Inflammatory macrophage treated with lipopolysaccharide for 1 hour (primary cell): ENCODE measurements at regions not wholly inside any gene's neighbourhood (a gene's known extent, or its start where the extent isn't known, plus 50 kb on each side); places are given as distances from the start of the nearest gene placed in this dataset.
"Not testable (repeated sequence)": the region's sequence is repeated elsewhere in the genome, so short reads cannot be mapped to it uniquely, and the experiment has no call there.

Experiments
- DNase-seq, 2 donors: peaks; one replicate each; pipeline ENCODE4 v3.0.0-alpha.2; 2020 to 2022

DNA sequence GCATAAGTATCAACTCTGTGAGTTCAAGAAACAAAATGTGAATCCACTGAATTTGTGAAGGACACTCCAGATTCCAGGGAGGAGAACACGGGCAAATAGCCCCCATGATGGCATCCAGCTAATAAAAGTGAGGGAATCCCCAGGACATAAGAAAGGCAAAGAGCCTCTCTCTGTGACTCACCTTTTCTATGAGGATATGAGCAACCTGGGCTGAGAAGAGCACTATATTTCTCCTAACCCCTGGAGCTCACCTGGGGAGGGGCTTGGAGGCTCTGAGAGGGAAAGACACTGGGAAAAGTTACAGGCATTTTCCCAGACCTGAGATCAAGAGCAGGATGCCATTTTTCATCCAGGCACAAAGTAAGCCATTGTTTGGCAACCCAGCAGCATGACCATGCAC lies 1298.8 kb downstream of the PLA2G4A start:
- DNase-seq, result no peak

DNA sequence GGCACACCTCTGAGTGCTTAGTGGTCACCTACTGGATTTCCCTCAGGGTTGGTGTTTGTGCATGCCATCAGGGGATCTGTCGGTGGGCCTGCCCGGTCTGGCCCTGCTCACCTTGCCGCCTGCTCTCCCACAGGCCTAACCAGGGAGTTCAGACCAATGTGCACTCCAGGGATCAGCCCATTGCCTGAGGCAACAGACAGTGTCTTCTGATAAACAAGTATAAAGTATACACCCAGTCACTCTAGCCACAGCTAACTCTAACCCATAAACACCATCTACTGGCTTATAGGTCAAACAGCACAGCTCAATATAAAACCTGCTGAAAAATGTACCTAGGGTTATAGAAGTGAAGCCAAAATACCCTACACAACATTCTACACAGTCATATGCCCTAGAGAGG lies 1300.0 kb downstream of the PLA2G4A start:
- no peak for DNase-seq

DNA sequence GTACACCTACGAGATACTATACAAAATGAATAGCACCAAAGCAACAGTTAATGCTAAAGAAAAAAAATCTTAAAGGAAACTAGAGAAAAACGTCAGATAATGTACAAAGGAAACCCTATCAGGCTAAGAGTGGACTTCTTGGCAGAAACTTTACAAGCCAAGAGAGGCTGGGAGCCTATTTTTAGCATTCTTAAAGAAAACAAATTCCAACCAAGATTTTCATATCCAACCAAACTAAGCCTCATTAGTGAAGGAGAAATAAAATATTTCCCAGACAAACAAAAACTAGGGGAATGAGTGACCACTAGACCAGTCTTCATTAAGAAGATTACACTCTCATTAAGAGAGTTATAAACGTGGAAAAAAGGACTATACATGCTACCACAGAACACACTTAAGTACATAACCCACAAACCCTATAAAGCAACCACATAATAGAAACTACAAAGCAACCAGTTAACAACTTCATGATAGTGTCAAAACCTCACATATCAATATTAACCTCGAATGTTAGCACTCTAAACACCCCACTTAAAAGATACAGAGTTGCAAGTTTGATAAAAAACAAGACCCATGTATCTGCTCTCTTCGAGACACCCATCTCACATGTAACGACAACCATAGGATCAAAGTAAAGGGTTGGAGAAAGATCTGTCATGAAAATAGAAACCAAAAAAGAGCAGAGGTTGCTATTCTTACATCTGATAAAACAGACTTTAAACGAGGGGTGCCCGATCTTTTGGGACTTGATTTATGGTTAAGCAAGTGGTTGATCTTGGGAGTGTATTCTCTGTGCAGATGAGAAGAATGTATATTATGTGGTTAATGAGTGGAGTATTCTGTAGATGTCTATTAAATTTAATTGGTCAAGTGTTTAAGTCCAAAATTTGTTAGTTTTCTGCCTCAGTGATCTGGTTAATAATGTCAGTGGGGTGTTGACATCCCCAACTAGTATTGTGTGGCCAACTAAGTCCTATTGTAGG lies 1301.4 kb downstream of the PLA2G4A start:
- no peak for DNase-seq

DNA sequence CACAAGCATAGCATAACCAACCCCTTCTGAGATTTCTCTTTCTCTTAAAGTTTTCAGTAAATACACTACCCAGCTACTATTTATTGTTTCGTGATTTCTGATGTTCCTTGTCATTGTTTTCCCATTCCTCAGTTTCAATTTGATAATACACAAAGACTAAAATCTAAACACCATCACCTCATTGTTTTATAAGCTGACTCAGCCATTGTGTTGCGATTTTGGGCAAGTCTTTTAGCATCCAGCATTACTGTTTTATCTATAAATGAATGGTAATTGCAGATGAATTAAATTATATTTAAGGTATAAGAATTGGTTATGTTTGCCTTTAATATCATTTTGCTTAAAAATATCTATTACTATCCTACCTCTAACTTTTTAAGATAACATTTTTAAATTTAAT lies 1308.5 kb downstream of the PLA2G4A start:
- DNase-seq, result no peak

DNA sequence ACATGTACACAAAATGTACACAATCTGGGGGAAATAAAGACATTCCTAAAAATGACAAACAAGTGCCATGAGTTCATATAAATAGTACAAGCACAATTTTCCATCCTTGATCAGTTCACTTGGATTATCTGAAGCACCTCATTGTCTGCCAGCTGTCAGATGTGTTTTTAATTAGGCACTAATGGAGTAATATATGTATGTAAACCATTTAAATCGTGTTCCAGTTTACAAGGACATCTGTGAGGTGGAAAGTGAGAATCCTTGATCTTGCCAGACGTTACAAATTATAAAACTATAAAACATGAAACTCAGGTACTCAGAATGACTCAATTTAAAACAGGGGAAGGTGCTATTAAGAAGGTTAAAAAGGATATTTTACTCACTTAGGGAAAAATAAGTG lies 1312.2 kb downstream of the PLA2G4A start:
- DNase-seq, result no peak

DNA sequence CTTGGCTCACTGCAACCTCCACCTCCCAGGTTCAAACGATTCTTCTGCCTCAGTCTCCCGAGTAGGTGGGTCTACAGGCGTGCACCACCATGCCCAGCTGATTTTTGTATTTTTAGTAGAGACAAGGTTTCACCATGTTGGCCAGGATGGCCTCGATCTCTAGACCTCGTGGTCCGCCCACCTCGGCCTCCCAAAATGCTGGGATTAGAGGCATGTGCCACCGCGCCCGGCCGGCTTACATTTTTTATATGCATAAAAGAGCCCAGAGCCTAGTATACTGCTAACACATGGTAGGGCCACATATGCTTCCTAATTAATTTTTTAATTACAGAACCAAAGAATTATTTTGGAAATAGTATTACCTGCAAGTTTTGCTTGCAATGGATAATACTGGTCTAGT lies 1325.4 kb downstream of the PLA2G4A start:
- no peak for DNase-seq

DNA sequence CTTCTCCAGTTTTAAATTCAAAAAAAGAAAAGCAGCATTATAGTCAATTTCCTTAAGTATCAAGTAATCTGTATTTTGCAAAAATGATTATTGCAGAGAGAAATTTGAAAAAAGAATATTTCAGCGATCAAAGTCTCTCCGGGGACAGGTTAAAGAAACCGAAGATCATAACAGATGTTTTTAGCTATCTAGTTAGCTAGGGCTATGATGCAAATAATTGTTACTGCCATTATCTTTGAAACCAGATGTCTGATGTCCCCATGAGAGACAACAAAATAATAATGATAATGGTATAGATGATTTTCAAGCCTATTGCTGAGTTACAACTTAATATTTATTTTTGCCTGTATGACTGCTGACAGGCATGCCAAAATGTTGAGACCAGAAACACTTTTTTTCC lies 1326.0 kb downstream of the PLA2G4A start:
- no peak for DNase-seq

DNA sequence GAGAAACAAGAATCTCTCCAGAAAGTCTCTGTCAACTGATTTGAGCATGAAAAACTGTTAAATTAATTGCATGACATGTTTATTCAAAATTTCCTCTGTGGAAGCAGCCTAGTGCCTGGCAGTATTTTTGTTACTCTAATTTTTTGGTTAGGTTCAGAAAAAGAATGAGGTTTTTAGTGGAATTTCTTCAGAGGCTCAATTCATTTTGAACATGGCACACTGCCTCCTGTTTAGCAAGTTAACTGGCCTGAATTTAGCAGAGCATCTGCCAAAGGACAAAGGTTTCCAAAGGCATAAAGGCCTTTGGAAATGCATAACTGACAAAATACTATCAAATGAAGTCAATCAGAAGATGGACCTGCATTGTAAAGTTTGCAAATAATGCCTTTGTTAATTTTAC lies 1326.5 kb downstream of the PLA2G4A start:
- DNase-seq, result no peak

DNA sequence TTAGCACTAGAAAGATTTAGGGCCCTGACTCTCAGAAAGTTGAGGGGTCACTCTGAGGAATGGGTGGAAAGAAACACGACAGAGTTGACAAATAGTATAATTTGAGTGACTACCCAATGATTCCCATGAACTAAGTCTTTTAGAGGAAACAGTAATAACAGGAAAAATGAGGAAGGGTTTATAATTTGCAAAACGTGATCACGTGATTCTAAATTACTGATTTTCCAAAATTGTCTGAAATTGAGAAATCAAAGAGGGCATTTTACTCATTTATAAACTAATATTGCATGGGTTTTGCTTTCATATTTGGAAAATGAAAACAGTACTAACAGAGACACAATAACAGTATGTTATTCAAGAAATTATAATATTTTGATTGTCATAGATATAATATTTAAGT lies 1335.7 kb downstream of the PLA2G4A start:
- DNase-seq, result no peak

DNA sequence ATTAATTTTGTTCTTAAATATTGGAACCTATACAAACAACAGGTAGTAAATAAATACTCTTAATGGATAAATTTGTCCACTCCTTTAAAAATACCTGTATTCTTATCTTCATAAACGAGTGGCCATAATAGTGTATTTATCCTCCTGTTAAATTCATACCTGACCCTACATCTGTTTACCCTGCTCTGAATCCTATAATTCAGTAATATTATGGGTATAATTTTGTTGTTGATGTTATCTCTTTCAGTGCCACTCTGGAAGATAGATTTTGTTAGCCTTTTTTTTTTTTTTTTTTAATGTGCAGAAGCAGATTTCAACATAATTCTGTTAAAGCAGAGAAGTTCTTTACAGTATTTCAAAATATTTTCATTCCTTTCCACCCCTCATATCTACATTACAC lies 1337.9 kb downstream of the PLA2G4A start:
- DNase-seq, result no peak

DNA sequence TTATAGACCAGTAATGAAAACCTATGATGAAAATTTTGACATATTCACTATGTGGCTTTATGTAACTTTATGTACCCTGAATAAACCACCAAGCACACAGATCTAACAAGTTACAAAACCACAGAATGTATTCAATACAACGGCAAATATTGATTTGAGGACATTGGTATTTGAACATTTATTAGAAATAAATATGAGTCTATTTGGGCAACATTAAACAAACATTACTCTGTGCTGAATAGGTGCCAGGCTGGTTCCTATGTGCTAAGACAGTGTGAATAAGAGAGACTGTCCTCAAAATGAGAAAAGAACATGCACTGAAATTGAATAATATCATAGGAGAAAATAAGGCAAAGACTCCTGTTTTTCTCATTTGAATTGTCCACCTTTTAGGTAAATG lies 1341.2 kb downstream of the PLA2G4A start:
- DNase-seq, result no peak

DNA sequence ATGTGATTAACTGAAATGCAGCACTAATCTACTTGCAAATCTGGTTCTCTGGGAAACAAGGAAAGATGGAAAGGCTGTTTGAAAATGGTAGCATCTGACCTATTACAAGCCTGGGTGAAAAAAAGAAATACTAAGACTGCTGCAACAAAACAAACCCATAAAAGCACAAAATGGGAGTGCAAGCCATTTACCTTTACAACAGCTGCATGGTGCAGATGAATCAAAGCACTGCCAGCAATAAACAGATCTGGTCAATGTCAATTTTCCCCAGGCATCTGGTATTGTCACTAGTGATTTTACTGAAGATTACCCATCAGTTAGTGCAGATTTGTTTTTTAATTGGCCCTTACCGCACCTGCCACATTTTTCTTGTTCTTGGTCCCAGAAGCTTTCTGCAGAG lies 1341.7 kb downstream of the PLA2G4A start:
- no peak for DNase-seq

DNA sequence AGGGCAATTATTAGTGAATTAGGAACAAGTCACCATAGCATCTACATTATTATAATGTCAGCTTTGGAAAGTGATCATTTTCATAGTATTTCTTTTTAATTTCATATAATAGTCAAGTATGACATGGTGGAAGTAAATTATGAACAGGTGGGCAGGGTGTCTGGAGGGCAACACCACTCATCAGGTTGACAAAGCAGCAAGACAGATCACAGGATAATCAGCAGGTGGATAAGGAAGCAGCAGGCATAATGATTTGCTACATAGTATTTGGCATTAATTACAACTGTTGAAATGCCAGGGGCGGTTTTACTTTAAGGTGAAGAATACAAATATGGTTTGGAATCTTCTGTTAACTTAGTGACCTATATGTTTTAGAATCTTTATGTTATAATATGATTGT lies 1342.2 kb downstream of the PLA2G4A start:
- DNase-seq, result no peak

DNA sequence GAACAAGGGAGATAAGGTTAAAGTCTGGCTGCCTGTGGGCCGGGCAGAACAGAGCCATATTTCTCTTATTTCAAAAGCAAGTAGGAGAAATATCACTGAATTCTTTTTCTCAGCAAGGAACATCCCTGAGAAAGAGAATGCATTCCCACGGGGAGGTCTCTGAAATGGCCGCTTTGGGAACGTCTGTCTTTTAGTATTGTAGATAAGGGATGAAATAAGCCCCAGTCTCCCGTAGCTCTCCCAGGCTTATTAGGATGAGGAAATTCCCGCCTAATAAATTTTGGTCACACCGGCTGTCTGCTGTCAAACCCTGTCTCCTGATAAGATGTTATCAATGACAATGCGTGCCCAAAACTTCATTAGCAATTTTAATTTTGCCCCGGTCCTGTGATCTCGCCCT lies 1353.3 kb downstream of the PLA2G4A start:
- not testable (repeated sequence) for DNase-seq

DNA sequence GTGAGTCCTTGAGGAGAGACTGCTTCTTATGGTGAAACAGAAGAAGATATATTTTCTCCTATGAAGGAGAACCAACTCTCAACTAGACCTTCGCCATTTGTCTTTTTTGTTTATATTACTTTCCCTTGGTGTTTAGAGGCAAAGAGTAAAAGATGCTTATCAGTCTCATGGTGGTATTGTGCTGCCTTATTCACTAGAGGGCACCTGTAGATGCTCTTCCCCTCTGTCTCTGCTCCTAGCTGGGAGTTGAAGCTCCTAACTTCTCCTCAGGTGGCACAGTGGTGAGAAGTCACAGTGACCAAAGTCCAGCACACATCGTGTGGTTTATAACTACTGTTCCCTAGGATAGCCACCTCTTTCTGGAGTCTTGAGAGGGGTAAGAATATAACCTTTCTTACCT lies 1359.6 kb downstream of the PLA2G4A start:
- no peak for DNase-seq

DNA sequence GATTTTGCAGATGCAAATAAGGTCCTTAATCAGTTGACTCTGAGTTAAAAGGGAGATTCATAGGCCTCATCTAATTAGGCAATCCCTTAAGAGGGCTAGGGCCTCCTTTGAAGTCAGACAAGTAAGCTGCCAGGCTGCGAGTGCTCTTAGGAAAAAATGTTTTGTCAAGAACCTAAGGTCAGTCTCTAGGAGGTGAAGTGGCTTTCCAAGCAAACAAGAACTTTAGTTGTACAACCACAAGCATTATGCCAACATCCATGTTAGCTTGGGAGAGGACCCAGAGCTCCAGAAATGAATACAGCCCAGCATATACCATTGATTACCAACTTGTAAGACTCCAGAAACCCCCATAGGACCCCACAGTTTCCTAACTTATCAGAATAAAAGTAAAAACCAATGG lies 1366.2 kb downstream of the PLA2G4A start:
- no peak for DNase-seq

DNA sequence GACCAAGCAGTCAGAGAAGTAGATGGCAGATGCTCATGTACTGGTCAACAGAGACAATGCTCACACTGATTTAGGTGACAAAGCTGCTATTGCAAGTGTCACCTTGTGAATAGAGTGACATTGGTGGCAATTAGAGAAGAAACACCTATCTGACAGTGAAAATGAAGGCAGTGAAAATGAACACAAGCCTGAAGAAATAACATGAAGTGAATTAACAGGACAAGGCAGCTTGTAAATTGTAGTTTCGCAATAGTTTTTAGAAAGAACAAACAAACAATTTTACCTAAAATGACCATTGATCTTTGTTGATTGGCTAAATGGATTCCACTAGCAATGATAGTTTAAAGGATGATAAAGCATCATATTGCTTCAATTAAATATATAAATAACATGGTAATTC lies 1389.5 kb downstream of the PLA2G4A start:
- no peak for DNase-seq

DNA sequence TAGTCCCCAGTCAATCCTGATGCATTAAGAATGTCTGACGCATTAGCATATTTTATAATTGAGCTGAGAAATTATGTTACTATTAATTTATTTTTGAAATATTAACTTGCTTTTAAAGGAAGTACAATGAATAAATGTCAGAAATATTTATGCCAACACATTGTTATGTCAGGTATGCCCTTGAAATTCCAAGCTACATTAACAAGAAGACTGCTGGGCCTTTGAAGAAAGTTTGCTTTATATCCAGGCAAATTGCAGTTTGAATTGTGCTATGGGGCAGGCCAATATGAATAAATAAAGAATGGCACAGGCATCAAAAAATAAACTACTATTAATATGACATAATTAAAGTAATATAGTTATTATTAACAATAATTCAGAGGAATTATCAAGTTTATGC lies 1391.3 kb downstream of the PLA2G4A start:
- DNase-seq, result no peak

DNA sequence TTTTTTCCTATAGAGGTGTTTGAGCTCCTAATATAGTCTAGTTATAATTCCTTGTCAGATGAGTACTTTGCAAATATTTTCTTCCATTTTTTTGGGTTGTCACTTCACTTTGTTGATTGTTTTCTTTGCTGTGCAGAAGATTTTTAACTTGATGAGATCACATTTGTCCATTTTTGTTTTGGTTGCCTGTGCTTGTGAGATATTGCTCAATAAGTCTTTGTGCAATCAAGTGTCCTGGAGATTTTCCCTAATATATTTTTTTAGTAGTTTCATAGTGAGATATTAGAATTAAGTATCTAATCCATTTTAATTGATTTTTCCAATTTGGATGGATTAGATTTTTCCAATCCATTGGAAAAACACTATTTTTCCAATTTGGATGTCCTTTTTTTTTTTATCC lies 1395.5 kb downstream of the PLA2G4A start:
- DNase-seq, result no peak

DNA sequence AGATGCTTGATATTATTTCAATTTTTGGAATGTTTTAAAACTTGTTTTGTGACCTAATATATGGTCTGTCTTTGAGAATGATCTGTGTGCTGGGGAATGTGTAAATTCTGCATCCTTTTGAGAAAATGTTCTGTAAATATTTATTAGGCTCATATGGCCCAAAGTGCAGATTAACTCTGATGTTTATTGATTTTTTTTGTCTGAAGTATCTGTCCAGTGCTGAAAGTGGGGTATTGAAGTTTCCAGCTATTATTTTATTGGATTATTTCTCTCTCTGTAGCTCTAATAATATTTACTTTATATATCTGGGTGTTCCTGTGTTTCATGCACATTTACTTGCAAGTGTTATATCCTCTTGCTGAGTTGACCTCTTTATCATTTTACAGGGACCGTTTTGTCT lies 1397.2 kb downstream of the PLA2G4A start:
- no peak for DNase-seq

DNA sequence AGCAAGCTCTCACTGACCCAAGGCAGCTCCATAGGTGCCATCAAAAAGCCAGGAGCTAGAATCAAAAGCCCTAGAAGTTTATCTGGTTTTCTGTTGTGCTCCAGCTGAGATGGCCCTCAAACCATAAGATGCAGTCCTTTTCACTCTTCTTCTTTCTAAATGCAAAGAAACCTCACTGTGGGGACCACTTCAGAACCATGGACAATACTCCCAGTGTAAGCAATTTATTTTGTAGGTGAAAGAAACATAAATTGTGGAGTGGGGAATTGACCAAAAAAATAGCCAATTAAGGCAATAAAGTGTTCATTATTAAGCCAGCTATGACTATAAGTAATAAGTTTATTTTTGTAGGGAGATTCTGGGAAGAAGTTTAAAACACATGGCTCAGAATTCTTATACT lies 1399.9 kb downstream of the PLA2G4A start:
- DNase-seq, result no peak

DNA sequence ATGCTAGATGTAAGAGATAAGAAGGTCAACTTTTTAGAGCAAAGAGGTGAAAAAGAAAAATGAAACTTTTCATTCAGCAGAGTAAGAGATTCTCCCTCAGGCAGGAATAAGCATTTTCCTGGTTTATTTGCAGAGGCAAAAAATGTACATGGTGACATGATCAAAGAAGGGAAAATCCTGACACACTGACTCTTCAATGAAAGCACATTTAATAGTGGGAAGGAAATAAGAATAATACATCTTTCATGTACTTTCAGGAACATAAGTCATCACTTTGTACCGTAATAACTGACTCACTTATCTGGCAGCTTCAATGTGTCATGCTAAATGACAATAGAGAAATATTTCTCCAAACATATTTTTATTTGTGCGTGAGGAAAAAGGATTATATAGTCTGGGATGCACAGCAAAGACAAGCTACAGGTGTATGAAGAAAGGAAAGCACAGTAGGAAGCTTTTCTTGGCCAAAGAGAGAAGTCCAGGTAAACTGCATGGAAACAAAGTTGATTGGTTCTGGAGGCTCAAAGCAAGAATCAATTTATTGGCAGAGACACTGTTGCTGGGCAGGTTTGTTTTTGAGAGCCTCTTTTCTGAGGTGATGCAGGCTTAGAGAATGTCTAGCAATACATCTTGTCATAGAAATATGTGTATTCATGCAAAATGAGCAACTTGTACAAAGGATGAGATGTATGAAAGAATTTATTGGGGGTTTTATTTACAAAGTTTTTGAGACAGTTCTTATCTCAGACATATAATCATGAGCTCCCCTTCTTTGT lies 1409.0 kb downstream of the PLA2G4A start:
- no peak for DNase-seq

DNA sequence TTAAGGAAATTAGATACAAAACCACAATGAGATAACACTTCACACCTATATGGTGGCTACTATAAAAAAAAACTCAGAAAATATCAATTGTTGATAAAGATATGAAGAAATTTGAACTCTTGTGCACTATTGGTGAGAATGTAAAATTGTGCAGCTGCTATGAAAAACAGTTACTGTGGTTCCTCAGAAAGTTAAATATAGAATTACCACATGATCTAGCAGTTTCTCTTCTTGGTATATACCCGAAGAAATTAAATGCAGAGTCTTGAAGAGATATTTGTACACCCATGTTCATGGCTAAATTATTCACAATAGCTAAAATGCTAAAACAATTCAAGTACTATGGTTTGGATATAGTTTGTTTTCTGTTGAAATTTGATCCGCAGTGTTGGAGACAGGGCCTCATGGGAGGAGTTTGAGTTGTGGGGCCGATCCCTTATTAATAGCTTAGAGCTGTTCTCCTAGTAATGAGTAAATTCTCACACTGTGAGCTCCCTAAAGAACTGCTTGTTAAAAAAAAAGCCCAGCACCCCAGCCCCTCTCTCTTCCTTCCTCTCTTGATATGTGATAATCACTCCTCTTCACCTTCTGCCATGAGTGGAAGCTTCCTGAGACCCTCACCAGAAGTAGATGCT lies 1412.1 kb downstream of the PLA2G4A start:
- no peak for DNase-seq

DNA sequence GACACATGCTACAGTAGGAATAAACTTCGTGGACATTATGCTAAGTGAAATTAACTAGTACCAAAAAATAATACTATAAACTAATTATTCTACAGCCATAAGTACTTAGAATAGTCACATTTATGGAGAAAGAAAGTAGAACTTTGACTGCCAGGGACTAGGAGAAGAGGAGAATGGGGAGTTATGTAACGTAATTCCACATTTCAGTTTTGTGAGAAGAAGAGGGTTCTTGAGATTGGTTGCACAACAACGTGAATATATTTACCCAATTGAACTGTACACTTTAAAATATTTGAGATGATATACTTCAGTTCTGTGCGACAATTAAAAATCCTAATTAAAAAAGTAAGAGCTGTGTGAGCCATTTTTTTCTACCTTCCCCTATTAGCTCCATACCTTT lies 1412.9 kb downstream of the PLA2G4A start:
- DNase-seq, result no peak
